ENCODE measurements at regions not wholly inside any gene's neighbourhood (a gene's known extent, or its start where the extent isn't known, plus 50 kb on each side); places are given as distances from the start of the nearest gene placed in this dataset.

DNA sequence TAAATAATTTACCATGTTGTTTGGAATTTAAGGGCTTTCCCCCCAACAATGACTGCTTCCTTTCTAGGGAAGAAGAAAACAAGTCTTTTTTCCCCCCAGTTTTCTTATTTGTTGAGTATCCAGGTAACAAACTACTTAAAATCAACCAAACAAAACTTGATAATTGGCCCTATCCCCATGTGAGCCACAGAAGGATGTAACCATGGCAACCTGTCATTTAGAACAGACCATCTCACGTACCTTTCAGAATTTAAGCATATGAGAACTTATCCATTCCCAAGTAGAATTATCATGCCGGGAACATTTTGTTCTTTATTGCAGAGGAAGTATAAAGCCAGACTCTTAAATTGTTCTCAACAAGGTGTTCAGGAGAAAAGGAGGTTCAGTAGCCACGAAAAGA is 392.3 kb downstream of the CETN3 start:
- TF ChIP-seq CTCF (IDR thresholded peaks at IDR 0.05) = no peak
- no peak for TF ChIP-seq POLR2A (IDR thresholded peaks at IDR 0.05)

All from stomach (tissue), 4 donors.